Prostate gland (tissue), 2 donors: ENCODE measurements at regions not wholly inside any gene's neighbourhood (a gene's known extent, or its start where the extent isn't known, plus 50 kb on each side); places are given as distances from the start of the nearest gene placed in this dataset.

Experiments used
- DNase-seq: peaks from one replicate; pipeline ENCODE4 v3.0.0-alpha.2; 2019; ENCODE audit warnings: low spot score
- H3K27ac ChIP-seq, 2 donors: fragments of 200-600 bp; sonication (generic); 2 replicates each; pipeline ENCODE4 v1.5.1; 2017 to 2019
- H3K27me3 ChIP-seq: fragments of 200-600 bp; sonication (generic); replicated peaks from 2 replicates; pipeline ENCODE4 v1.5.1; 2019; ENCODE audit not compliant: insufficient read depth
- H3K36me3 ChIP-seq, 2 donors: fragments of 200-600 bp; sonication (generic); 1 replicate in 1 of 2; 2 replicates in 1 of 2; pipeline versions ENCODE4 v1.5.1 to v1.8.1; 2017 to 2019
- H3K4me1 ChIP-seq: fragments of 200-600 bp; sonication (generic); replicated peaks from 2 replicates; pipeline ENCODE4 v1.5.1; 2019
- H3K4me3 ChIP-seq, 2 donors: fragments of 200-600 bp; sonication (generic); 2 replicates each; pipeline ENCODE4 v1.5.1; 2017 to 2019
- H3K9me3 ChIP-seq: fragments of 200-600 bp; sonication (generic); 2 replicates; pipeline ENCODE4 v1.5.1; 2017
- POLR2A ChIP-seq: fragments of 450-650 bp; IDR thresholded peaks from one replicate; pipeline ENCODE4 v1.6.1; 2016; ENCODE audit warnings: antibody characterized with exemption, mild to moderate bottlenecking
- POLR2AphosphoS5 ChIP-seq: sonication (generic); formaldehyde crosslinking; IDR thresholded peaks from one replicate; pipeline ENCODE4 v1.6.1; 2017; ENCODE audit warnings: antibody characterized with exemption
- WGBS: methylation state at CpG from one replicate; pipeline ENCODE4 v1.1.5; 2018; 5-methylcytosine and 5-hydroxymethylcytosine counted together
- intact Hi-C: fragments of 100-400 bp; cut with DNase I; formaldehyde crosslinking; loops from one replicate; pipeline ENCODE4 v1.14.2; 2022
- TF ChIP-seq, protein P1 (sequence below), 4 experiments: fragments of 200-600 bp in 2 of 4; fragments of 450-650 bp in 2 of 4; sonication (generic) in 2 of 4; IDR thresholded peaks; 1 replicate in 3 of 4; 2 replicates in 1 of 4; pipeline ENCODE4 v1.5.1; 2016 to 2019; ENCODE audit warnings: antibody characterized with exemption in 4 of 4, mild to moderate bottlenecking in 2 of 4, moderate library complexity in 2 of 4

GRCh38 chr14:45686771-45687170, 433.8 kb upstream of the MIS18BP1 start:
- no peaks in the 10 kb centered on the region for H3K9me3 ChIP-seq
- H3K36me3 ChIP-seq: no peaks in the 10 kb centered on the region
- no peak for DNase-seq
- TF ChIP-seq POLR2A (no peak), POLR2AphosphoS5 (no peak)
- TF ChIP-seq, protein P1, sequence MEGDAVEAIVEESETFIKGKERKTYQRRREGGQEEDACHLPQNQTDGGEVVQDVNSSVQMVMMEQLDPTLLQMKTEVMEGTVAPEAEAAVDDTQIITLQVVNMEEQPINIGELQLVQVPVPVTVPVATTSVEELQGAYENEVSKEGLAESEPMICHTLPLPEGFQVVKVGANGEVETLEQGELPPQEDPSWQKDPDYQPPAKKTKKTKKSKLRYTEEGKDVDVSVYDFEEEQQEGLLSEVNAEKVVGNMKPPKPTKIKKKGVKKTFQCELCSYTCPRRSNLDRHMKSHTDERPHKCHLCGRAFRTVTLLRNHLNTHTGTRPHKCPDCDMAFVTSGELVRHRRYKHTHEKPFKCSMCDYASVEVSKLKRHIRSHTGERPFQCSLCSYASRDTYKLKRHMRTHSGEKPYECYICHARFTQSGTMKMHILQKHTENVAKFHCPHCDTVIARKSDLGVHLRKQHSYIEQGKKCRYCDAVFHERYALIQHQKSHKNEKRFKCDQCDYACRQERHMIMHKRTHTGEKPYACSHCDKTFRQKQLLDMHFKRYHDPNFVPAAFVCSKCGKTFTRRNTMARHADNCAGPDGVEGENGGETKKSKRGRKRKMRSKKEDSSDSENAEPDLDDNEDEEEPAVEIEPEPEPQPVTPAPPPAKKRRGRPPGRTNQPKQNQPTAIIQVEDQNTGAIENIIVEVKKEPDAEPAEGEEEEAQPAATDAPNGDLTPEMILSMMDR (IDR thresholded peaks at IDR 0.05): no peak
- H3K4me1 ChIP-seq: no peaks in the 10 kb centered on the region
- no peak overlapping the region for H3K27ac ChIP-seq
- no peaks in the 10 kb centered on the region for H3K27me3 ChIP-seq
- 71% methylated on average over 4 of the region's 4 CpGs for WGBS
- intact Hi-C loops: no loop called here
- H3K4me3 ChIP-seq: no peak overlapping the region

DNA sequence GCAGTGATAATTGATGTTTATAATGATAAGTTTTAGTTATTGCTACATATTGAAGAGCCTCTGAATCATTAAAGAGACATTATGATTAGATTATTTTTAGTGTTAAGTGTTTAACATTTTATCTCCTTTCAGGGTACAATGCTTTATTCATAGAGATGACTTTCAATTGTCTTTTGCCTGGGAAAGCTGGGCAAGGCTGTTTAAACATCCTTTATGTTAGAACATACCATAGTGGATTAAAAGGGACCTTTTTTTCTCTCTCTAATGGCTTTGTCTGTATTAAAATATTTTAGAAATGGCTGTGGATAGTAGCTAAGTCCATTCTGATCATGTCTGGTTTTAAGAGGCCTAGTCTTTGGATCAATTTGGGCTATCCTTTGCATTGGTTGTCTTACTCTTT, 427.5 kb upstream of the MIS18BP1 start:
- intact Hi-C loops: no loop called here
- Histone ChIP-seq H3K36me3 (no peaks in the 10 kb centered on the region), H3K4me3 (no peak overlapping the region), H3K27ac (no peak overlapping the region), H3K9me3 (no peaks in the 10 kb centered on the region), H3K27me3 (no peaks in the 10 kb centered on the region), H3K4me1 (no peaks in the 10 kb centered on the region)
- TF ChIP-seq, protein P1 (IDR thresholded peaks at IDR 0.05): no peak
- no peak for TF ChIP-seq POLR2A
- DNase-seq: no peak

GRCh38 chr14:45679853-45680252, 426.9 kb upstream of the MIS18BP1 start:
- H3K4me3 ChIP-seq: no peak overlapping the region
- H3K9me3 ChIP-seq: no peaks in the 10 kb centered on the region
- no peaks in the 10 kb centered on the region for H3K27me3 ChIP-seq
- intact Hi-C loops: no loop called here
- no peak overlapping the region for H3K27ac ChIP-seq
- no peak for TF ChIP-seq POLR2A
- TF ChIP-seq, protein P1 (IDR thresholded peaks at IDR 0.05): no peak
- no peak for TF ChIP-seq POLR2AphosphoS5
- no peaks in the 10 kb centered on the region for H3K4me1 ChIP-seq
- no peaks in the 10 kb centered on the region for H3K36me3 ChIP-seq
- 74% methylated on average over 1 of the region's 1 CpG for WGBS
- no peak for DNase-seq

DNA sequence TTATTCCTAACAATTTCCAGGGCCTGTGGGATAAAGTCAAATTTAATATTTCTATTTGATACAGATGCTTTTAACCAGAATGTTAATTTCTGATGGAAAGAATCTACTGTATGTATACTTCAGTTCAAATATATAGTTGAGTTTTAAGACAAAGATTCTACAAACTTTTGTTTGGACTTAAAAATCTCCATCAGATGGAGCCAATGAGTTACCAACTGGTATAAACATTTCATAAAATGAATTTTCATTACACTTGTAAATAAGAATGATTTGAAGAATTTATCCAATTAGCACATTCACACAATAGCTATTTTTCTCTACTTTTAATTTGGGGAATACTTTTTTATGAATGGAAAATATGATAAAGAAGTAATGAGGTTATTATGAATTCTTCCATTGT, 425.2 kb upstream of the MIS18BP1 start:
- intact Hi-C loops: no loop called here
- no peak for DNase-seq
- TF ChIP-seq, protein P1 (IDR thresholded peaks at IDR 0.05): no peak
- TF ChIP-seq POLR2A (no peak), POLR2AphosphoS5 (no peak)
- Histone ChIP-seq H3K4me1 (no peaks in the 10 kb centered on the region), H3K27ac (no peak overlapping the region), H3K4me3 (no peak overlapping the region), H3K36me3 (no peaks in the 10 kb centered on the region), H3K27me3 (no peaks in the 10 kb centered on the region), H3K9me3 (no peaks in the 10 kb centered on the region)

DNA sequence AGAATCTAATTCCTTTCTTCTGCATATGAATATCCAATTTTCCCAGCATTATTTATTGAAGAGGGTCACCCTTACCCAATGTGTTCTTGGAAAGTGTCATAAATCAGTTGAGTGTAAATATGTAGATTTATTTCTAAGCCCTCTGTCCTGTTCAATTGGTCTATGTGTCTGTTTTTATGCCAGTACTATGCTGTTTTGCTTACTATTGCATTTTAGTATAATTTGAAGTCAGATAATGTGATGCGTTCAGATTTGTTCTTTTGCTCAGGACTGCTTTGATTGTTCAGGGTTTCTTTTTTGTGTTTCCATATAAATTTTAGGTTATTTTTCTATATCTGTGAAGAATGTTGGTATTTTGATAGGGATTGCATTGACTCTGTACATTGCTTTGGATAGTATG, 420.4 kb upstream of the MIS18BP1 start:
- no peak overlapping the region for H3K27ac ChIP-seq
- no peaks in the 10 kb centered on the region for H3K9me3 ChIP-seq
- H3K27me3 ChIP-seq: no peaks in the 10 kb centered on the region
- no peaks in the 10 kb centered on the region for H3K36me3 ChIP-seq
- 79% methylated on average over 1 of the region's 1 CpG for WGBS
- TF ChIP-seq POLR2A (no peak), POLR2AphosphoS5 (no peak)
- TF ChIP-seq, protein P1 (IDR thresholded peaks at IDR 0.05): no peak
- DNase-seq: no peak
- no peaks in the 10 kb centered on the region for H3K4me1 ChIP-seq
- H3K4me3 ChIP-seq: no peak overlapping the region
- intact Hi-C loops: no loop called here
